ENCODE measurements at regions not wholly inside any gene's neighbourhood (a gene's known extent, or its start where the extent isn't known, plus 50 kb on each side); places are given as distances from the start of the nearest gene placed in this dataset.

GRCh38 chr6:138714493-138714892, 59.1 kb upstream of the CCDC28A start:
- TF ChIP-seq EZH2phosphoT487 (IDR thresholded peaks at IDR 0.05; ENCODE audit: insufficient read depth, low read depth) (no peak), EZH2 (IDR thresholded peaks at IDR 0.05; ENCODE audit: insufficient read depth, poor library complexity, severe bottlenecking) (no peak)
